ENCODE measurements at regions not wholly inside any gene's neighbourhood (a gene's known extent, or its start where the extent isn't known, plus 50 kb on each side); places are given as distances from the start of the nearest gene placed in this dataset.
"Not testable (repeated sequence)": the region's sequence is repeated elsewhere in the genome, so short reads cannot be mapped to it uniquely, and the experiment has no call there.

GRCh38 chr6:51463321-51463720, 624.1 kb downstream of the PKHD1 start:
- H3K36me3 Mint-ChIP-seq (ENCODE audit: low read depth): no peaks in the 10 kb centered on the region
- no peaks in the 10 kb centered on the region for H3K9me3 Mint-ChIP-seq (ENCODE audit: low read depth)
- CTCF ChIA-PET: no interaction called here
- H3K4me1 Mint-ChIP-seq: no peaks in the 10 kb centered on the region
- ATAC-seq (no peak), DNase-seq (no peak)
- POLR2A ChIA-PET: no interaction called here
- H3K4me3 Mint-ChIP-seq: no peak overlapping the region
- no peak overlapping the region for H3K27ac Mint-ChIP-seq
- no peaks in the 10 kb centered on the region for H3K27me3 Mint-ChIP-seq
- intact Hi-C loops (cut with DNase I, micrococcal nuclease): no loop called here

GRCh38 chr6:51464956-51465355, 622.5 kb downstream of the PKHD1 start:
- no peak overlapping the region for H3K27ac Mint-ChIP-seq
- ChIA-PET CTCF (no interaction called here), POLR2A (no interaction called here)
- intact Hi-C loops (cut with DNase I, micrococcal nuclease): no loop called here
- H3K9me3 Mint-ChIP-seq (ENCODE audit: low read depth): no peaks in the 10 kb centered on the region
- no peaks in the 10 kb centered on the region for H3K36me3 Mint-ChIP-seq (ENCODE audit: low read depth)
- no peak overlapping the region for H3K4me3 Mint-ChIP-seq
- H3K4me1 Mint-ChIP-seq: no peaks in the 10 kb centered on the region
- ATAC-seq: no peak
- no peaks in the 10 kb centered on the region for H3K27me3 Mint-ChIP-seq
- DNase-seq: no peak

GRCh38 chr6:51466427-51466826, 621.0 kb downstream of the PKHD1 start:
- ChIA-PET CTCF (interaction anchor here (0.7 kb wide), 1 partner anchor 103 kb away, joined by 3 read pairs; no protein-coding TSS in a partner anchor), POLR2A (no interaction called here)
- DNase-seq: no peak
- H3K9me3 Mint-ChIP-seq (ENCODE audit: low read depth): no peaks in the 10 kb centered on the region
- no peaks in the 10 kb centered on the region for H3K4me1 Mint-ChIP-seq
- H3K4me3 Mint-ChIP-seq: no peak overlapping the region
- H3K27me3 Mint-ChIP-seq: no peaks in the 10 kb centered on the region
- intact Hi-C loops (cut with DNase I, micrococcal nuclease): no loop called here
- no peak overlapping the region for H3K27ac Mint-ChIP-seq
- no peak for ATAC-seq
- H3K36me3 Mint-ChIP-seq (ENCODE audit: low read depth): no peaks in the 10 kb centered on the region

GRCh38 chr6:51467231-51467952, 620.0 kb downstream of the PKHD1 start:
- CTCF ChIA-PET: no interaction called here
- H3K27me3 Mint-ChIP-seq: no peaks in the 10 kb centered on the region
- intact Hi-C loops (cut with DNase I, micrococcal nuclease): no loop called here
- H3K9me3 Mint-ChIP-seq (ENCODE audit: low read depth): no peaks in the 10 kb centered on the region
- DNase-seq (no peak), ATAC-seq (no peak)
- POLR2A ChIA-PET: no interaction called here
- no peak overlapping the region for H3K27ac Mint-ChIP-seq
- H3K36me3 Mint-ChIP-seq (ENCODE audit: low read depth): no peaks in the 10 kb centered on the region
- no peaks in the 10 kb centered on the region for H3K4me1 Mint-ChIP-seq
- no peak overlapping the region for H3K4me3 Mint-ChIP-seq

GRCh38 chr6:51468704-51469103, 618.7 kb downstream of the PKHD1 start:
- H3K27ac Mint-ChIP-seq: no peak overlapping the region
- ATAC-seq (no peak), DNase-seq (no peak)
- H3K27me3 Mint-ChIP-seq: no peaks in the 10 kb centered on the region
- intact Hi-C loops (cut with DNase I, micrococcal nuclease): no loop called here
- H3K4me1 Mint-ChIP-seq: no peaks in the 10 kb centered on the region
- no peak overlapping the region for H3K4me3 Mint-ChIP-seq
- POLR2A ChIA-PET: no interaction called here
- no peaks in the 10 kb centered on the region for H3K9me3 Mint-ChIP-seq (ENCODE audit: low read depth)
- CTCF ChIA-PET: no interaction called here
- no peaks in the 10 kb centered on the region for H3K36me3 Mint-ChIP-seq (ENCODE audit: low read depth)

- POLR2A ChIA-PET: no interaction called here
- no peak overlapping the region for H3K27ac Mint-ChIP-seq
- no peaks in the 10 kb centered on the region for H3K9me3 Mint-ChIP-seq (ENCODE audit: low read depth)
Measured at GRCh38 chr6:51472745-51473487, 614.5 kb downstream of the PKHD1 start.

GRCh38 chr6:51474022-51474975, 613.1 kb downstream of the PKHD1 start:
- H3K27ac Mint-ChIP-seq: no peak overlapping the region
- no peaks in the 10 kb centered on the region for H3K4me1 Mint-ChIP-seq
- peaks cover 3% of the 10 kb centered on the region for H3K9me3 Mint-ChIP-seq (ENCODE audit: low read depth)
- no peaks in the 10 kb centered on the region for H3K36me3 Mint-ChIP-seq (ENCODE audit: low read depth)
- intact Hi-C loops (cut with DNase I, micrococcal nuclease): no loop called here
- ChIA-PET POLR2A (no interaction called here), CTCF (no interaction called here)
- H3K27me3 Mint-ChIP-seq: no peaks in the 10 kb centered on the region
- ATAC-seq: no peak
- no peak for DNase-seq
- H3K4me3 Mint-ChIP-seq: no peak overlapping the region

More at GRCh38 chr6:51472745-51473487, 614.5 kb downstream of the PKHD1 start:
- no peak overlapping the region for H3K4me3 Mint-ChIP-seq
- ATAC-seq (no peak), DNase-seq (no peak)
- intact Hi-C loops (cut with DNase I, micrococcal nuclease): no loop called here
- H3K4me1 Mint-ChIP-seq: no peaks in the 10 kb centered on the region
- H3K36me3 Mint-ChIP-seq (ENCODE audit: low read depth): no peaks in the 10 kb centered on the region
- no peaks in the 10 kb centered on the region for H3K27me3 Mint-ChIP-seq
- CTCF ChIA-PET: no interaction called here

- Mint-ChIP-seq H3K4me1 (no peaks in the 10 kb centered on the region), H3K27ac (no peak overlapping the region), H3K27me3 (no peaks in the 10 kb centered on the region), H3K36me3 (ENCODE audit: low read depth) (no peaks in the 10 kb centered on the region), H3K9me3 (ENCODE audit: low read depth) (peaks cover 4% of the 10 kb centered on the region), H3K4me3 (no peak overlapping the region)
- ChIA-PET POLR2A (interaction anchor here (0.6 kb wide), 1 partner anchor 71 kb away, joined by 3 read pairs; no protein-coding TSS in a partner anchor), CTCF (no interaction called here)
- ATAC-seq: no peak
- no peak for DNase-seq
- intact Hi-C loops (cut with DNase I, micrococcal nuclease): no loop called here
Measured at GRCh38 chr6:51477711-51478311, 609.6 kb downstream of the PKHD1 start.

GRCh38 chr6:51479296-51479695, 608.1 kb downstream of the PKHD1 start:
- Mint-ChIP-seq H3K4me1 (no peaks in the 10 kb centered on the region), H3K27ac (no peak overlapping the region), H3K4me3 (no peak overlapping the region), H3K36me3 (ENCODE audit: low read depth) (no peaks in the 10 kb centered on the region), H3K9me3 (ENCODE audit: low read depth) (peaks cover 6% of the 10 kb centered on the region), H3K27me3 (no peaks in the 10 kb centered on the region)
- DNase-seq (no peak), ATAC-seq (no peak)
- ChIA-PET POLR2A (no interaction called here), CTCF (no interaction called here)
- intact Hi-C loops (cut with DNase I, micrococcal nuclease): no loop called here

GRCh38 chr6:51480040-51480439, 607.4 kb downstream of the PKHD1 start:
- Mint-ChIP-seq H3K27ac (no peak overlapping the region), H3K9me3 (ENCODE audit: low read depth) (peaks cover 6% of the 10 kb centered on the region), H3K27me3 (no peaks in the 10 kb centered on the region), H3K4me1 (no peaks in the 10 kb centered on the region), H3K36me3 (ENCODE audit: low read depth) (no peaks in the 10 kb centered on the region), H3K4me3 (no peak overlapping the region)
- intact Hi-C loops (cut with DNase I, micrococcal nuclease): no loop called here
- CTCF ChIA-PET: no interaction called here
- POLR2A ChIA-PET: no interaction called here
- ATAC-seq (no peak), DNase-seq (no peak)

GRCh38 chr6:51485869-51486268, 601.5 kb downstream of the PKHD1 start:
- POLR2A ChIA-PET; H3K27ac Mint-ChIP-seq; H3K36me3 Mint-ChIP-seq (ENCODE audit: low read depth); intact Hi-C loops (cut with DNase I, micrococcal nuclease); CTCF ChIA-PET; H3K4me1 Mint-ChIP-seq; ATAC-seq; H3K4me3 Mint-ChIP-seq; H3K9me3 Mint-ChIP-seq (ENCODE audit: low read depth); H3K27me3 Mint-ChIP-seq; DNase-seq: not testable (repeated sequence)
